Epithelial cell of proximal tubule (primary cell): ENCODE measurements at regions not wholly inside any gene's neighbourhood (a gene's known extent, or its start where the extent isn't known, plus 50 kb on each side); places are given as distances from the start of the nearest gene placed in this dataset.

Experiments used
- DNase-seq: peaks from one replicate; pipeline ENCODE4 v3.0.0-alpha.2; 2011; ENCODE audit warnings: low read depth
- H3K4me3 ChIP-seq: 2 replicates; pipeline ENCODE4 v1.5.1; 2011; ENCODE audit warnings: low read depth, mild to moderate bottlenecking, low read length
- CTCF ChIP-seq: conservative IDR thresholded peaks from 2 replicates; pipeline ENCODE4 v1.5.1; 2012; ENCODE audit warnings: low read depth, mild to moderate bottlenecking, low read length

DNA sequence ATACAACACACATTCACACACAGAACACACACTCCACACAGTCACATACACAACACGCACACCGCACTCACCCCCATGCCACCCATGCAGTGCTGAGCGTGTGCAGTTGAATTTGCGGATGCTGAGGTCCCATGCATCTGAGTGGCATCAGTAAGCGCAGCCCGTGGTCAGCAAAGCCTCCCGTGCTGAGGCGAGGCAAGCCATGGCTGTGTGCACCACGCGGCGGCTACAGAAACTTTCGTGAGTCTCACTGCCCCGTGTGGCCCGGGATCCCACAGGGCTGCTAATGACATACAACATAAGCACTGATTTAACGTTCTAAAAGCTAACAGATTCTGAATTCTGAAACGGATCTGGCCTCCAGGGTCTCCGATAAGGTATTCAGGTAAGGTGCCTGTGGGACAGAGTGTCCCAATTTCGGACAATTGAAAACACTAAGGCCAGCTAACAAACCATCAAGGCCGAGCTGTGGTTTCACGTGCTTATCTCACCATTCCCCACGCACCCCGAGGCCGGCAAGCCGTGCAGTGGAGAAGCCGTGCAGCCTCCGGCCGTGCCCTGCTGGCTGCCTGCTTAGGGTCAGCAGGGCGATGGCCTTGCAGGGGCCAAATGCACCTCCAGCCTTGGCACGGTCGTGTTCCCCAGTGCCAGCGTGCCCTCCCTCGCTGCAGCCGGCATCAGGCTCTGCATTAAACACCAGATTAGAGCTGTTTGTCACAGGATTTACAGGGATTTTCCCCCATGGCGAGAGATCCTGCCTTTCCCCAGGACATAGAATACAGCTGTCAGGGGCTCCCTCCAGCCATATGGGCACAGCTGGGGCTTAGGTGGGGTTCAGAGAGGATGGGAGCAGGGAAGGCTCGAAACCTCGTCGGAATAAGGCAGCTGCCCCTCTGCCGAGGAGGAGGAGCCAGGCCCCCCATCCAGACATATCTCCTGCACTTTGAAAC lies 191.7 kb downstream of the C16orf95 start:
- no peak for DNase-seq
- TF ChIP-seq CTCF = no peak
- H3K4me3 ChIP-seq = no peak overlapping the region

- no peak for TF ChIP-seq CTCF
- H3K4me3 ChIP-seq = no peak overlapping the region
- no peak for DNase-seq
Measured at GRCh38 chr16:87126403-87127025, 190.7 kb downstream of the C16orf95 start.

DNA sequence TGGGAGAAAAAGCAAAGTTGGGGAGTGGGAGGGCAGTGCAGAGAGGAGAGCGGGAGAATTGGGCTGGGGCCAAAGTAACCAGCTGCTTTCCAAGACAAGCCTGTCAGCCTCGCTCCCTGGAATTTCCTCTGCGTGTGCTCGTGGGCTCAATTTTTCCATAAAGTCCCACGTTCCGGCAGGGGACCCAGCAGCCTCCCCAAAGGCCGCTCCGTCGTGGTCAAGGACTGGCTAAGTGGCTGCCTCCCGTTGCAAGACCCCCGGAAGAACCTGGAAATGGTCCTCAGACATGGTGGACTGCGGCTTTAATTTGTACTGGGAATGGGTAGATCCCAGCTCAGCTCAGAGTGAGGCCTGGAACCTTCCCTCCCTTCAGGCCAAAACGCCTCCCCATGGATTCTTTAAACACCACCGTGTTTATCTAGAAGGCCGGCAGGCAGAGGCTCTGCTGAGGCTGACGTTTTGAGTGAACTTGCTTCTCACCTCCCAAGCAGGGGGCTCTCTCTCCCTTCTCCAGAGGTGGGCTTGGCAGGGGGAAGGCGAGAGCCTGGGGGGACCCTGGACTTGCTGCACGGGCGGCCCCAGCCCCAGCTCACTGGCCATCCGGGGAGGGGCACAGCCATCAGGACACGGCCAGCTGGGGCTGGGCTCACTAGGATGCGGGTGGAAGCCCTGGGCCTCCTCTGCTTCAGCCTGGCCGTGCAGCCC lies 190.0 kb downstream of the C16orf95 start:
- no peak for DNase-seq
- TF ChIP-seq CTCF = no peak
- H3K4me3 ChIP-seq = no peak overlapping the region

- no peak overlapping the region for H3K4me3 ChIP-seq
- no peak for DNase-seq
- TF ChIP-seq CTCF = no peak
Measured at GRCh38 chr16:87127766-87128147, 189.4 kb downstream of the C16orf95 start.

- no peak overlapping the region for H3K4me3 ChIP-seq
- TF ChIP-seq CTCF = no peak
- DNase-seq = no peak
Measured at GRCh38 chr16:87129771-87130170, 187.4 kb downstream of the C16orf95 start.

GRCh38 chr16:87131061-87131995 lies 185.9 kb downstream of the C16orf95 start:
- H3K4me3 ChIP-seq = no peak overlapping the region
- DNase-seq = no peak
- no peak for TF ChIP-seq CTCF
